HG03354 (cell line): ENCODE measurements at regions not wholly inside any gene's neighbourhood (a gene's known extent, or its start where the extent isn't known, plus 50 kb on each side); places are given as distances from the start of the nearest gene placed in this dataset.

ENCODE experiments used
- ATAC-seq: cut with Tn5 transposase; IDR thresholded peaks from one replicate; pipeline ENCODE4 v1.9.1; 2021; ENCODE audit warnings: mild to moderate bottlenecking; ENCODE audit not compliant: unreplicated experiment, poor library complexity, severe bottlenecking

DNA sequence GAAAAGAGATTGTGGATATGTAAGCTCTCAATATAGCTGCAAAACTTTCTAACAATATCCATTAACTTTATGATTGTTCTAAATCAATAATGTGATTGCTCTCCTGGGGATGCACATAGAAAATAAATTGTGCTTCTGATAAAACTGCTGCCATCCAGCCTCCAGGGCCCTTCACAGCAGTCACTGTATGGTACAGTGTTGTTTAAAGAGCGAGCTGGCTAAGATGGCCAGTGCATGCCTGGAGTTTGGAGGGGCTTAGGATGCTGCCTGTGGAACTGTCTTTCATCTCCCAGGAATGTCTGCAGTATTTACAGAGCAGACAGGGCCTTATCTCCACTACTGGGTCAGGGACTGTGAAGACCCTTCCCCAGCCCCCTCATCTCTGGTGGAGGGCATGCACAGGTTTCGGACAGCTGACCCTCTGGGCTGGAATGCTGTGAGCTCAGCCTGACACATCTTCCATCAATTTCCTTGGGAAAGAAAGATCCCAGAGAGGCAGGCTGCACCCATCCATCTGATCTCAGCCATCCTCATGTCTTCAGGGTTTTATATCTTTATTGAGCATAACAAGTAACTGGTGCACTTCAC is 137.0 kb downstream of the PLPP3 start:
- ATAC-seq = no peak

DNA sequence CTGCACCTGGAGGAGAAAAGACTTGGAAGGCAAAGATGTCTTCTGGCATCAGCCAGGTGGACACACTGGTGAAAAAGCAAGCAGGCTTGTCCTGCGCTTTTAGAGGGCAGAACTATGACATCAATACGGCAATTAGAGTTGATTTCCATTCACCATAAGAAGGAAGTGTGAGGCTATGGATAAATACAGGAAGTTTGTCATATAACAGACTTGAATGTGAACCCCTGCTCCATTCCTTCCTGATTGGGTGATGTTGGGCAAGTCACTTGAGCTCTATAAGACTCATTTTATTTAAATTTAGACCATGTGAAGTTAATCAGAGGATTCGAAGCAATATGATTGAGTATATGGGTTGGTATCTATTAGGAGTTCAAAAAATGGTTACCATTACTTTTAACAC is 137.8 kb downstream of the PLPP3 start:
- ATAC-seq = no peak

DNA sequence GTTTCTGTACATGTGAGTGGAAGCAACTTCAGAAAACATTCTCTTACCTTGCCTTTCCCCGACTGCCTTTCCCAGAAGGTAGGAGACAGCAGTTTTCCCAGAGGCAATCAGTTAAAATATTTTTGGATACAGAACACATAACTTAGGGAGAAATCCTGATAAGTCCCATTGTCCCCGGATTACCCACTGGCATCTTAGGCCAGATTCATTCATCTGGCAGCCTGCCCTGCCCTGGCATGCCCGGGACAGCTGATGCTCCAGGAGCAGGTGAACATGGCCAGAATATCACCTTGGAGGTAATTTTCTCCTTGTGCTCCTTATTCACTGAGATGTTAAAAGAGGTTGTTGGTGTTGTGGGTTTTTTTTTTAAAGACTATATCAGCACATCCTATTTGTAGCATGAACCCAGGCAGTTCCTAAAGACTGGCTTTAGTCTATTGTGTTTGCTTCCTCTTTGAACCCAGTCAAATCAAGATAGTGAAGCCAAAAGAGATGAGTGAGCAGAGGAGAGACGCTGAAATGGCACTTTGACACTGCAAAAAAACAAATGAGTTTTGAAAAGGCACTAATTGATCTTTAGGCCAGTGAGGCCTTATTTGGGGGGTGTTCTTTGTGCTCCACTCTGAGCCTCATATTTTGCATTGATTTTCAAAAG is 139.6 kb downstream of the PLPP3 start:
- ATAC-seq = no peak

DNA sequence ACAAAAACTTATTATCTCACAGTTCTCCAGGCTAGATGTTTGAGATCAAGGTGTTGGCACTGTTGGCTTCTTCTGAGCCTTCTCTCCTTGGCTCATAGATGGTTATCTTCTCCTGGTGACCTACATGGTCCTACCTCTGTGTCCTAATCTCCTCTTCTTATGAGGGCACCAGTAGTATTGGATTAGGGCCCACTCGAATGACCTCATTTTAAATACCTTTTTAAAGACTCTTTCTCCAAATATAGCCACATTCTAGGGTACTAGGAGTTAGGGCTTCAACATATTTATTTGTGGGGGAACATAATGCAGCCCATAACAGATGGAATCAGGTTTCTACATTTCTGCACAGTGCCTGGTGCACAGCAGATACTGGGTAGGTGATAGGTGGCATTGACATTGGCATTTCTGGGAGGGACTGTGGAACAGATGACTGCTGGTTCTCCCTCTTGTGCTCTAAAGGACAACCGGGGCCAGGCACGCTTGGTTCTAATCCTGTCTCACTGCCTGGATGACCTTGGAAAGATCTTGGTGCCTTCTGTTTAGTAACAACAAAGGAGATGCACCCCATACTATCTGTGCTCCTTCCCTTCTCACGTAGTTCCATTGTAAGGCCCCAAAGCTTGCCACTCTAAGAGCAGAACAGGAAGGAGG is 140.3 kb downstream of the PLPP3 start:
- ATAC-seq = no peak

DNA sequence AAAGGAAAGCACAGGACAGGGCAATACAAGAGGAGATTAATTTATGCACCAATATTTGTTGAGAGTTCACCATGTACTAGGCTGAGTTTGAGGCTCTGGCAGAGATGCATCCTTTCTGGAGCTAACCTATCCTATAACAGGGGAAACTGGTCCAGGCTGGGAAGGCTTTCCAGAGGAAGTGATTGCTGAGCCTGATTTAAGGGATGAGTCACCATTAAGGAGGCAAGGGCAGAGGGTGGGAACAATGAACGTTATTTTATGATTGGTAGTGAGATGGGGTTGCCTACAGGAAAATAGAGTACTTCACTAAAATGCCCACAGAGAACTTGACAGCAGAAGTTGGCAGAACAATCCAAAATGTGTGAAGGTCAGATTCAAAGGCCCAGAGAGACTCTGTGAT is 141.4 kb downstream of the PLPP3 start:
- ATAC-seq = no peak

DNA sequence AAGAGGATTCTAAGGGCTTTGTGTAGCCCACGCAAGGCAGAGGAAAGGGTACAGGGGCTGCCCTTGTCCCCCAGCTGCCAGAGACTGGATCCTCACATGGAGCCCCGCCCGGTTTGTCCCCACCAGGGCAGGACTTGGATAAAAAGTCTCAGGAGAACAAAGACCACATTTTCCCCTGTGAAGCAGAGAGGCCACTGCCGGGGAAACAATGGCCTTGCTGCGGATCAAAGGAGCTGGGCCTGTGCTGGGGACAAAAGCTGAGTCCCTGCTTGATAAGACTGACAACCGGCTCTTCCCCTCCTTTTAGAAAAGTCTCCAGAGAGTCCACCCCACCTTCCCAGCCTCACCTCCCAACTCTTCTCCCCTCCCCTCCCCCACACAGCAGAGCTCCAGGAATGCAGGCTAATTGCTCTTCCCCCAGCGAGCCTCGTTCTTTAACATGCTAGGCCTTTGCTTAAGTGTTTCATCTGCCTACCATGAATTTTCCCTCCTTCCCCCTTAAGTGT is 142.4 kb downstream of the PLPP3 start:
- no peak for ATAC-seq

DNA sequence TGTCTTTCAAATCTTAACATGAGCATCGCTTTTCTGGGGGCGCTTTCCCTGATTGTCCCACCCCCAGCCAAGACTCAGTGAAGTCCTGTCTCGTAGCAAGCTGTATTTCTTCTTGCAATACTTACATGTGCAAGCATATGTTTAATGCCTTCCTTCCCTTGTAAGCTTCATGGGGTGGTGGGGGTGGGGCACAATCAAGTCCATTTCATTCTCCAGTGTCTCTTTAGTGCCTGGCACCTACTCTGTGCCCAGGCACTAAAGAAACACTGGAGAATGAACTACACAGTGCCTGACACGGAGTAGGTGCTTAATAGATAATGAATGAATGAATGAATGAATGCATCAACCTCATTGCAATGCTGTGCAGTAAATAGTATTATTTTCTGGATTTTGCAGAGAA is 143.1 kb downstream of the PLPP3 start:
- ATAC-seq = no peak

DNA sequence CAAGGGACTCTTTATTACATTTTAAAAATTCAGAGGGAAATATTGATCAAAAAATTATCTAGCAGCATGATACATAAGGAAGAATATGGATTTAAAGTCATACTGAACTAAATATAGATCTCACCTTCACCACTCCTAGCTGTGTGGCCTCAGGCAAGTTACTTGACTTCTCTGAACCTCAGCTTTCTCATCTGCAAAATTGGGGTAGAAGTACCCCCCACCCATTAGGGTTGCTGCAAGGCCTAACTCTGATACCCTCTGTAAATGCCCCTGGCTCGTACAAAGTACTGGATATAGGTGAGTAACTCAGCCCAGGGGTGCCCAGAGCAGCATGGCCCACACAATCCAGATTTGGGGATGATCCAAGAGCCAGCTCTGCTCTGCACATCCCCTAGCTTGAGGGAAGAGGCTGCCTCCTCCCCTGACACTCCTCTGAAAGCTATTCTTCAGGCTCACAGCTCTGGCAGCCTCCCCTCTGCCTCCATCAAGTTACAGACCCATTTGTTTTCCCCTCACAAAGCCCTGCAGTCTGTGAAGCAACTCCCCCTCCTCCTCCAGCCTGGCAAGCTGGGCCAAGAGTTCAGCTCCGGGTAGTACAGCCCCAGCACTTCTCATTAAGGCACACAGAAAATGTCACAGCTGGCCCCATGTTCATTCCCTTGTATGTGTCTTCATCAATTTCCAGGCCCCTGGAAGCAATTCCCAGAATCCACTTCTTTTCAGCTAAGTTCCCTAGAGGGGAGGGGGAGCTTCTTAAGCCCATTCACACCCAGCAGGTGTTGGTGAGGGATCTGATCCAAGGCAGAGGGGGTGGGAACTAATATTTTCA is 143.7 kb downstream of the PLPP3 start:
- no peak for ATAC-seq

DNA sequence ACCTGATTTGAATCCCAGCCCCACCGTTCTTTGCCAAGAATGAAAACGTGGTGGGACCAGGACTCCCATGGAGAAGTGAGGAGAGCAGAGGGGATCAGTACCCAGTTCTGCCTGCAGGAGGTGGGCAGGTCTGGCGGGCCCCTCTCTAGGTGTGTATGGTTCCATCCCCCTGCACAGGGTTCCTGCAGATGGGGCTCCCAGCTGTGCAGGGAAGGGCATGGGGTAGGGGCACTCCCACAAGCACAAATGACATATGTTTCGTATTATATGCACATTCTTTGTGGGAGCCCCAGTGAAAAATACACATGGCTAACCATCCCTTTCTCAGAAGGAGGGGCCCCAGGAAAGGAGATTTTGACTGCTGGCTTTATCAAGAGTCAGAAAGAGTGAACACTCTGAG is 144.6 kb downstream of the PLPP3 start:
- ATAC-seq = no peak

DNA sequence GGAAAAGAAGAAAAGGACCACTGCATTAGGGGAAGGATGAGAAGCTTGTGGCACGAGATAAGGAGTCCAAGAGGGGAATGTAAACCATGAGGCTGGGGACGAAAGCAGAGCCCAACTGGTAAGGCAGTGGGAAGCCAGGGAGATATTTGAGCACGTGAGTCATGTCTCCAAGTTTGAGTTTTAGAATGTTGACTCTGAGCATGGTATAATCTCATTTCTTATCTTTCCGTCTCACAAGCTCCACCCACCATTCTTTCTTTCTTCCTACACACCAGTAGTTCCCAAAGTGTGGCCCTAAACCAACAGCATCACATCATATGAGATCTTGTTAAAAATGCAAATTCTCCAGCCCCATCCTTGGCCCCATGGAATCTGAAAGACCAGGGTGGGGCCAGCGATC is 145.3 kb downstream of the PLPP3 start:
- no peak for ATAC-seq

DNA sequence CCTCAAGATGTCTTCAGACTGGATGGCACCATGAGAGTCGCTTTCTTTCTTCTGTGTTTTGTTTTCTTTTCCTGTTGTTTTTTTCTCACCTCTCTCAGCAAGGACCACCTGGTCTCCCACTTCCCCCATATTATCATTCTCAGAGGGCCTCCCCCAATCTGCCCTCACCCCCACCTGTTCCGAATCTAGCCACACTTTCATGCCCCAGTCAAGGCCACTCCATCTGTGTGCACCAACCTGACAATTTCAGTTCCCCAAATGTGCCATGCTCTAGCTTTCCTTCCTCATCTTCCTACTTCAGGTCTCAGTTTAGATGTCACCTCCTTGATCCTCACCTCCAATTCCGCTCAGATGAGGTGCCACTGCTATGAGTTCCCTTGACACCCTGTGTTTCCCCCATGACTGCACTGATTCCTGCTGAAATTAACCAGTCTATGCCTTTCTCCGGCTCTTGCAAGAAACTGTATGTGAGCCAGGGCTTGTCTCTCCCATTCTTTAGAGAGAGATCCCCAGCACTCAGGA is 146.2 kb downstream of the PLPP3 start:
- no peak for ATAC-seq

DNA sequence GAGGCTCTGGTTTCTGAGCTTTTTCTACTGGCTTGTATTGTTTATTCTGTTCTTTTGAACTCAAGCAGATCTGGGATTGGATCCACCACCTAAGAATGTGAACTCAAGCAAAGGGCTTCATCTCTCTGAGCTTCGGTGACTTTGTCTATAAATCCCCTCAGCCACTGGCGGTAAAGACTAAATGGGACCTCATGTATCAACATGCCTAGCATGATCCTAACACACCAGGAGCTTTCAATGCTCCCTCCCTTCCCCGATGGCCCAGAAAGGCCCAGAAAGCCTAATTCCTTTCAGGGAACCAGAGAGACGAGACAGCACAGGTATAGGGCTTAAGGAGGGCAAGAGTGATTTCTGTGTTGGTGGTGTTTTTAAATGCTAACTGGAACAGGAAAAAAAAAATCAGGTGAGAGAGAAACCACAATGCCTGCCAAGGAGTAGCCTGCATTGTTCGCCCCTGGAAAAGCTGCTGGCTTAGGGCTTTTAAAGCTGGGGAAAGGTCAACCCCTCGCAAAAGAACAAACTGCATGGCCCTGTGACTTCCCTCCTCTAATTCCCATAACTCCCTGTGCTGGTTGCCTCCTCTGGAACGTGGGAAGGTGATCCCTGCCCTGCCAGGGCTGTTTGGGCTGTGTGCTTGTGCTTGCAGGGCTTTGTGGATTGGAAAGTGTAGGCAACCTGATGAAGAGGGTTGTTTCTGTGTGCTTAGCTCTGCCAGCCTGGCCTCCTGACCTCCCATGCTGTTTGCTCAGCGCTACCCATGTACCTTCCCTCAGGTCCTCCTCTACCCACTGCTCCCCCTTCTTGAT is 147.0 kb downstream of the PLPP3 start:
- ATAC-seq = no peak

DNA sequence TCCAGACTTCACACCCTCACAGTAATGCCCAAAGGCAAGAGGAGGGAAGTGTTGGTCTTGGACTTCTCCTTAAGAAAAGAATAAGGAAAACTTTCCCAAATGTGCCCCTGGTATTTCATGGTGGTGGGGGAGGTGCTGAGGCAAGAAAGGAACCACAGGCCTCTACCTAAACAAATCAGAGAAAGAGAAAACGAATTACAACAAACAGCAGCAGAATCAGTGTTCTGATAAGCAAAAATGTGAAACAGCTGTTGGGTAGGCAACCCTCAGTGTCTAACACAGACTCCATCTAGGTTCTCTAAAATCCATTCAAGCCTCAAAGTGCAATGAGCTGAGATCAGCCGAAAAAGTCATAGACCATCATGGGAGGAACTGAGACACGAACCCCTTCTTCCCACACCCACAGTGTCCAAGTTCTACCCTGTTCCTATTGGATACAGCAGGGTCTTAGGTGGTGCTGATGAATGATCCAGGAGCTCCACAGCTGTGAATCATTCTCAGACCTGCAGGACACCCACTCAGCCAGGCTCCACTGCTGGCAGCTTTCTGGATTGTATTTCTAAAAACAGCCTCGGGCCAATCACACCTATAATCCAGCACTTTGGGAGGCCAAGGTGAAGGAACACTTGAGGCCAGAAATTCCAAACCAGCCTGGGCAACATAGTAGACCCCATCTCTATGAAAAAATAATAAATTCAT is 149.1 kb downstream of the PLPP3 start:
- ATAC-seq = no peak

DNA sequence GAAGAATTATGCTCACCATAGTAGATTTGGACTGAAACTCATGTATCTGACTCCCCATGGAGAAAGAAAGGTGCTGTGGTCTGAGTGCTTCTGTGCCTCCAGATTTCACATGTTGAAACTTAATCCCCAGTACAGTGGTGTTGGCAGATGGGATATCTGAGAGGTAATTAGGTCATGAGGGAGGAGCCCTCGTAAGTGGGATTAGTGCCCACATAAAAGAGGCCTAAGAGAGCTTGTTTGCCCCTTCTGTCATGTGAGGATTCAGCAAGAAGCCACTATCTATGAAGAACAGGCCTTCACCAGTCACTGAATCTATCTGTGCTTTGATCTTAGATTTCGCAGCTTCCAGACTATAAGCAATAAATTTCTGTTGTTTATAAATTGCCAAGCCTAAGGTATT is 150.1 kb downstream of the PLPP3 start:
- no peak for ATAC-seq

DNA sequence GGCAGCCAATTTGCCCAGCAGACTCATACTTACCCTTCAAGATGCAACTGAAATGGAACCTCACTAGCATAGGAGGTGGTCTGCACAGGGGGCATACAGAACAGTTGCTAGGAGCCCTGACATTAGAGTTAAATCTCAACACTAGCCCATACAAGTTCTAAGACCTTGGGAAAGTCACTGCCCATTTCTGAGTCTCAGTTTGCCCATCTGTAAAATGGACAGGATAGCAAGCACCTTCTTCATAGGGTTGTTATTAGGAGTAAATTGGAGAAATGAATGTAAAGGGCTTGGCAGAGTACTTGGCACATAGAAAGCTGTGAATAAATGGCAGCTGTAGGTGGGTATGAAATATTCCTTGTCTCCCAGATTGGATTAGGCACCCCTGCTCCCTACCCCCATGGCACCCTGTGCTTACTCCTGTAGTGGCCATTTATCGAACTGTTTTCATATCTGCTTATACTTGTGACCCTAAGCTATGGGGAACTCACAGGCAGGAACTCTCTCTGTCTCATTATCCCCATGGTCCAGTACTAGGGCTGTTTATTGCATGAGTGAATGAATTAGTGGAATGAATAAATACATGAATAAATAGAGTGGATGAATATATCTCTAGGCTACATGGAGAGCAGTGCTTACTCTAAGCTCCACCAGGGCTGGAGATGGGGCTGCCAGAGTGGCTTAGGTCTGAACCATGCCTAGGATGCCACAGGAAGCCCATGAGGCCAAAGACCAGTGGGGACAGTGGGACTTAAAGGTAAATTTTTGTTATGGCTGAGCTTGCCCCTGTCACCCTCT is 152.6 kb downstream of the PLPP3 start:
- no peak for ATAC-seq

DNA sequence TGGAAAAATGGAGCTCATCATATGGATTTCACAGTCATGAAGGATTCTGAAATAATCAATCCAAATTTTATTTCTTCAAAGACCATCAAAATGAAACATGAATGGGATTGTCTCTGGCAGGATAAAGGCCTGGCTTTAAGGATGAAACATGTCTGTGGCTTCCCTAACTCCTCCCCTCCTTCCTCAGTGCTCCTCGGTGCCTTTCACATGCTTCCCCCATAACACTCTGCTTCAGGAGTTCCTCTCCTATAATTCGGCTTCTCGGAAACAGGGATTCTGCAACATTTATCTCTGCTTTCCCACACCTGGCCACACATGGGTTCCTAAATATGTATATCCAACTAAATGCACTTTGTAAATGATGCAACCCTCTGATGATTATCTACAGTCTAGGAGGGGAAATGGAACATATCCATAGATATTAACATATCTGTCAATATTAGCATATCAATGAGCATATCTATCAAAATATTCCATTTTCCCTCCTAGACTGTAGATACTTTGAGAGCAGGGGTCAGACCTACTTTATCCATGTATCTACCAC is 153.8 kb downstream of the PLPP3 start:
- no peak for ATAC-seq

DNA sequence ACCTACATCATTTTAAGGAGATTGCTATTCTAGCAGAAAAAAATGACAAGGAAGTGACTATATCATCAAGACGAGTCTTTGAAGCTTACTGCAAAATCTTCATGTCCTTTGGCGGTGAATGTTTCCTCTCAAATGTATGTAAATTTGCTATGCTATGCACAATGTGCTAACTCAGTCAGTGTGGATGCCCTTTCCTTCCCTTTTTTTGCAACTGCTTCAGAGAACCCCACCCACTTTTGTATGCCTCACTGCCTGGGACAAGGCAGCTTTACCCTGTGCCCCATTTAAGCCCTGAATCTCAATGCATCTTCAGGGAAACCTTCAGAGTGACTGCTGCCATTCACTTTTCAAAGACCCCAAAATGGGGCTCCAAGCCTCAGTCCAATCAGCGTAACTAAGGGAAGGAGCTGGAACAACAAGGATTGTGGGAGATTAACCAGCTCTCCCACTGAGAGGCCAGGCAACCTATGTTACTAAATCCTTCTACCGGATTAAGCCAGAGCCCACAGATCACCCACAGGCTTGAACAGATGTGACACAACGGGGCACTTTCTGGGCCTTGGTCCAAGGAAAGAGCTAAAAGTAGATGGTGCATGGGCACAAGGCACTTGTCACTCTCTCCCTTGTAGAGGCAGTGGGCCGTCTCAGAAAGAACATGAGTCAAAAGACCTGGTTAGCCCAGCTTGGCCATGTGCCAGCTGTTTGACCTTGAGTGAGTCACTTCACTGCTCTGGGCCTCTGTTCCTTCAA is 154.4 kb downstream of the PLPP3 start:
- no peak for ATAC-seq
